NCI-H82 treated with DMSO at 0.1 percent for 48 hours (cell line): ENCODE measurements at regions not wholly inside any gene's neighbourhood (a gene's known extent, or its start where the extent isn't known, plus 50 kb on each side); places are given as distances from the start of the nearest gene placed in this dataset.
A peak's percentile ranks its signal among the peaks of the same experiment; 100 is the strongest.
"Not testable (repeated sequence)": the region's sequence is repeated elsewhere in the genome, so short reads cannot be mapped to it uniquely, and the experiment has no call there.

Experiments used
- DNase-seq: peaks from one replicate; lab custom pipeline; 2025; ENCODE audit not compliant: unreplicated experiment; lab: John Stamatoyannopoulos, UW

DNA sequence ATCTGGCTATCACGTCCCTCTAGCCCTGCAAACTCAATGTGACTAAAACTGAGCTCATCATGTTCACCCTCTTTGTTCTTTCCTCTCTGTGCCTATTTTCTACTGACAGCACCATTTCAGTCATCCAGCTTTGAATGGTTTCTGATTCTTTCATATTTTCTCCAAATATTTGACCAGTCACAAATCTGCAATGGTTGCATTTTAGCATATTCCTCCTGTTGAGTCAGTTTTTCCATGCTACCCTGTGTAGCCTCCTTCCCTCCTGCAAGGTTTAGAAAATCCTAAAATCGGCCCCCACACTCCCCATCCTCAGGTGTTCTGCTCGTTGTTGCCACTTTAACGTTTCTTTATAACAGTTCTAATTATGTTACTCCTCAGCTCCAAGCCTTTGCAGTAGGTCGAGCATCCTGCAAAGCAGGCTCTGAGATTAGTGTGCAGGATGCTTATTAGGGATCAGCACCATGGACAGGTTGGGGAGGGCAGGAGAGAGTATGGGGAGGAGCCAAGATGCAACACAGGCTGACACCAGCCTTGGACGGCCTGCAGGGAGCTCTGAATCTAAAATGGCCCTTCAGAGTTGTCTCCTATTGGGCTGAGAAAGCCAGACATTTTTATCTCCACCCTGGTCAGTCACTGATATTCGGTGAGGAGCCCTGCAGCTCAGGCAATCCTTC is 531.0 kb upstream of the COBL start:
- DNase-seq = no peak

DNA sequence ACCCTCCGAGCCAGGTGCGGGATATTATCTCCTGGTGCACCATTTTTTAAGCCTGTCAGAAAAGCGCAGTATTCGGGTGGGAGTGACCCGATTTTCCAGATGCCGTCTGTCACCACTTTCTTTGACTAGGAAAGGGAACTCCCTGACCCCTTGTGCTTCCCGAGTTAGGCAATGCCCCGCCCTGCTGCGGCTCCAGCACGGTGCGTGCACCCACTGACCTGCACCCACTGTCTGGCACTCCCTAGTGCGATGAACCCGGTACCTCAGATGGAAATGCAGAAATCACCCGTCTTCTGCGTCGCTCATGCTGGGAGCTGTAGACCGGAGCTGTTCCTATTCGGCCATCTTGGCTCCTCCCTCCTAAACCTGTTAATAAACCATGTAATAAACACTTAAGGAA is 522.5 kb upstream of the COBL start:
- not testable (repeated sequence) for DNase-seq

DNA sequence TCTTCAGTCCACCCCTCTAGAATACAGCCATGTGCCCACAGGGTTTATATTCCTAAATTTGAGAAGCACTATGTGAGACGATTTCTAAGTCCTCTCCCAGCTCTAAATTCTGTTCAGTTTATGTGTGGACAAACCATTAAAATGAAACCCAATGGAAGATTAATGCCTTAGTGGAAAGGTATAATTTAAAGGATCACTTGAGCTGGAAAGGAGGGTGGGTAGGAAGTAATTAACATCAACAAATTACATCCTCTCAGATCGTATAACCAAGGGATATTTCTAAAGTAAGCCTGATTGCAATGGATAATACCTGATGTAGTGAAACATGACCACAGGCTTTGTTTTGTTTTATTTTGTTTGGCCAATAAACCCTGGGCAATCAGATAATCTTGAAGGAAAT is 511.0 kb upstream of the COBL start:
- no peak for DNase-seq

DNA sequence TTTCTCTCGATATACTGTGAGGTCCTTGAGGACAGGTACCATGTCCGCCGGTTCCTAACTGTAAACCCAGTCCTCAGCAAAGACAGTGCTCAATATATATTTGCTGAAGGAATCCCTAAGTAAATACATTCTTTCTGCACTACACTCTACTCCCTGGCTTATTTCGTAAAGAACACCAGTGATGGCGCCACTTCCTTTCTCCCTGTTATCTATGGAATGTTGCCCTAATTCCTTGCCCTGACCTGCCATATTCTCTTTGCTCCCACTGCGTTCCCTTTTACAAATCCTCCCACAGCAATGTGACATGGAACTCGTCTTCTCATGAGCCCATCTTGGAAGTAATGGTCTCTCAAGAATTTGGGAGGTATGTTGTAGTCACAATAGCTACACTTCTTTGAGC is 507.4 kb upstream of the COBL start:
- no peak for DNase-seq

DNA sequence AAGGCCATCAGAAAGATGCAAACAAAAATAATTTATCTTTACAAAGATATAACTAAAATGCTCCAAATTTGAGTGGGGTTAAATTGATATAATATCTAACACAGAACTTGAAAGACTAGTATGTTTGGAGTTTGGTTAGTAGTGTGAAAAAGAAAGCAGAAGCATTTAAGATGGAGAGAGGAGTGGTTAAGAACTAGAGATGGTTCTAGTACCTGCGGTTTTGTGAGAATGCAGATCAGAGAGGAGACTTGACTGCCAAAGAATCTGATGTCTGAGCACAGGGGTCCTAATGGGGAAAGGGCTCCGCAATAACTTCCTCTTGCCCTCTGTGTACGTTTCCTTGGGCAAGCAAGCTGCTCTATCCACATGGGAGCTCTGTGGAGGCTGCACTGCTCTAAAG is 506.8 kb upstream of the COBL start:
- no peak for DNase-seq

DNA sequence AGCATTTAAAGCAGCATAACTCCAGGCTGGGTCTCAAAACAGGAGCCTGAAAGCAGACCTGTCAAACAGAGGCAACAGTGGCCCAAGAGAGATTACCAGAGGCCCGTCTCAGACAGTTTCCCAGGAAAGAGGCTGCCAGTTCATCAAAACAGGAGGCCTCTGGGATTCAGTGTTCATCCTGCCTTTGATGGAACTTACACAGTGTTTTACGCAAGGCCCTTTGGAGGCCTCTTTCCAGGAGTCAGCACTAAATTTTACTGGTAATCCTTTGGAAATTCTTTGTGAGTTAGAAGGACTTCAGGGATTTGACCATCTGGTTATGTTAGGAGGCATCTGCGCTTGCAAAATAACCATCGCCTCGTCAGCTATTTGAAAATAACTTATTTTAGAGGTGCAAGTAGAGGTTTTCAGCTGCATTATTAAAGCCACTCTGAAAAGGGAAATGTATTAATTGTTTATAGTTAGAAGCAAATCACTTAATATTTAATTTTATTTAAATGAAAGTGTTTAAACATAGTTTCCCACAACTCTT is 501.2 kb upstream of the COBL start:
- peak; percentile 2 for DNase-seq

DNA sequence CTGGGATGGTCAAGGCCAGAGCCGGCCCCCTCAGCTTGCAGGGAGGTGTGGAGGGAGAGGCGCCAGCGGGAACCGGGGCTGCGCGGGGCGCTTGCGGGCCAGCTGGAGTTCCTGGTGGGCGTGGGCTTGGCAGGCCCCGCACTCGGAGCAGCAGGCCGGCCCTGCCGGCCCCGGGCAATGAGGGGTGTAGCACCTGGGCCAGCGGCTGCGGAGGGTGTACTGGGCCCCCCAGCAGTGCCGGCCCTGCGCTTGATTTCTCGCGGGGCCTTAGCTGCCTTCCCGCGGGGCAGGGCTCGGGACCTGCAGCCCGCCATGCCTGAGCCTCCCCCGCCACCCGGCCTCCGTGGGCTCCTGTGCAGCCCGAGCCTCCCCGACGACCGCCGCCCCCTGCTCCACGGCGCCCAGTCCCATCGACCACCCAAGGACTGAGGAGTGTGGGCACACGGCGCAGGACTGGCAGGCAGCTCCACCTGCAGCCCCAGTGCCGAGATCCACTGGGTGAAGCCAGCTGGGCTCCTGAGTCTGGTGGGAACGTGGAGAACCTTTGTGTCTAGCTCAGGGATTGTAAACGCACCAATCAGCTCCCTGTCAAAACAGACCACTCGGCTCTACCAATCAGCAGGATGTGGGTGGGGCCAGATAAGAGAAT is 489.3 kb upstream of the COBL start:
- DNase-seq = not testable (repeated sequence)

DNA sequence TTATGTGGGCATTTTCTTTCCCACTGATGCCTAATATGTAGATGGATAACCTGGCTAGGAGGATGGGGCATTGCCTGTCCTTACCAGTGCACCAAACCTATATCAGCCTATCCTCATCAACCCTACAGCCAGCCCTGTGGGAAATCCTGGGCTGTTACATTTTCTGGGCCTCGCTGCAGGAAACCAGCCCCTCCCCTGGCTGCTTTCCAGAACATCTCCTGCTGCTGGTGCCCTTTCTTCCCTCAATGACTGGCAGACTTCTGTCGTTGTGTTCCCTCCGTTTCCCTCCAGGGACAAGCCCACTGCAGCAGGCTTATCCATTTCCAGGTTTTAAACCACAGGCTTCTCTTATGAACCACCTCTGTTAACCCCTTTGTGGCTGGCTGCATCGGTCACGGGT is 486.1 kb upstream of the COBL start:
- DNase-seq = no peak

DNA sequence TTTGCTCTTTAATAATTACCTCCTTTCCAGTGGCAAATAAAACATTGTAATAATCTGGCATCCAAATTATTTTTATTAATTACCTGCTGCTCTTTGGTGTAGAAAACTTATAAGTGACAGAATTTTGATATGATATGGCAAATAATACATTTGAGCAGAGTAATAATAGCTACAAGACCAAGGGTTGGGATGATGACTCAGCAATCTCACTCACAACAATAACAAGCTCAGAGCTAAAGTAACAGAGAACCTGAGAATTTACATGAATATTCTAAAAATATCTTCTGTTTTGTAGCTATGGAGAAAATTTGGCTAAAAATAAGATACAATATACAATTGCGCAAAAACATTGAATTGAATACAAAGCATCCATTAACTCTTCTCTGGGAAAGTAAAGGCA is 480.8 kb upstream of the COBL start:
- no peak for DNase-seq

DNA sequence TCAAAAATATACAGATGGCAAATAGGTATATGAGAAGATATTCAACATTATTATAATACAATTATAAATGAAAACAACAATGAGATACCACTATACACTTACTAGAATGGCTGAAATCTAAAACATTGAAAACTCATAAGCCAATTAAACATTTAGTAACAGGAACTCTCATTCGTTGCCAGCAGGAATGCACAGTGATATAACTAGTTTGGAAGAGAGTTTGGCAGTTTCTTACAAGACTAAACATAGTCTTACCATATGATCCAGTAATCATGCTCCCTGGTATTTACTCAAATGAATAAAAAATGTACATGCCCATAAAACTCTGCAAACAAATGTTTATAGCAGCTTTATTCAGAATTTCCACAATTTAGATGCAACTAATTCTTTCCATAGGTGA is 476.2 kb upstream of the COBL start:
- no peak for DNase-seq

DNA sequence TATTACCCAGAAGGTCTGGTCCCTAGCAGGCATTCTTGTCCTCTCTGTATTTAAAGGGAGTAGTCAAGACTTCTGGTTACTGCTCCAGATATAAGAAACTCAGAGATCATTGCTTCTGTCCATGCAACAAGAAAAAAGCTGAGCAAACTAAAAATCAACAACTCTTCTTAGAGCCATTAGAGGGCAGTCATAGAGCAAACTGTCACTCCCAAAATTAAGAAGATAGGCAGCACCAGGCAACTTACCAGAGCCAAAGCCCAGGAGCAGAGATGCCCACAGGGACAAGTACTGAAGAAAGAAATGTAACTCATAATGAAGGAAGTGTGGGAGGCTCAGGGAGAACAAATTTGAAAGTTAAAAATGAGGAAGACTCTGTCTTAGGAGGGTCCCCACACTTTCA is 472.9 kb upstream of the COBL start:
- peak; percentile 1 for DNase-seq

DNA sequence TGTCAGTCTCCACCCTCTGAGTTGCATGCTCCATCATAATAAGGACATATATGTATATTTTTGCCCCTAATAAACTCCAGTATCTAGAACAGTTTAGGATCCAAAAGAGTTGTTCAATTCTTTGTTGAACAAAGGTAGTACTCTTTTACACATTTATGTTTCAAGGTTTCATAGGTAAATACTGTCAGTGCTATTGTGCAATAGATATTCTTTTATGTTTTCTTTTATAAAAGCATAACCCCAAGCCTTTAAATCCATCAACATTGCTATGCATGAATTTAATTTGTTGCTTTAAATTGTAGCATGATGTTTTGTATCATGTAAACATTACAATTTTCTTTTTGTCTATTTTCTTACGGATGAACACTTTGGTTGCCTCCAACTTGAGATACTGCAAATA is 469.7 kb upstream of the COBL start:
- no peak for DNase-seq

DNA sequence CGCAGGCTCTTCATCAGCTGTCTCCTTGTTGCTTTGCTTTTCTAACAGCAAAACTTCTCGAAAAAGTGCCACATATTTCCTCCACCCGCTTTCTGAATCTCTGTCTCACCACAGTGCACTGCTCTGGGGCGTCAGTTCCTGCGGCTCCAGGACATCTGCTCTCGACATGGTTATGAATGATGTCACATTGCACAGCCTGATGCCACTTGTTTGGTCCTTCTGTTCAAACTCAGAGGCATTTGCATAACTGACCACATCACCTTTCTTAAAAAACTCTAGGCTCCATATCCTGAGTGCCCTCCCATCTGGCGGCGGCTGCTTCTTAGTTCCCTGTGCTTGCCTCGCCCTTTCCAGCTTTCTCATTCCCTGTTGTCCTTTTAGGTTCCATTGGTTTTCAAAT is 469.3 kb upstream of the COBL start:
- DNase-seq = no peak

DNA sequence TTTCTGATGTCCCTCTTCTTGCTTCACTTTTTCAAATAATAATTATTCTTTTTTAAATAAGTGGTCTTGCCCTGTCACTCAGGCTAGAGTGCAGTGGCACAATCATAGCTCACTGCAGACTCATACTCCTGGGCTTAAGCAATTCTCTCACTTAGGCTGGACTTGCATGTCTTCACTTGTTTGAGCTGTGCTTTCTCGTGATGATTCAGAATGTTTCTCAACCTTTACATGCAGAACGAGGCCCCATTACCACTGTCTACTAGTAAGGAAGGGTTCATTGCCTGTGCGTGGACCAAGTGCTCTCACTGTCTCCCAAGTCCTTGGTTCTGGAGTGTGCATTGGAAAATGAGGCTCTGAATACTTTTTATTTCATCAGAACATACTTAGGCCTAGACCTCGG is 468.6 kb upstream of the COBL start:
- no peak for DNase-seq

DNA sequence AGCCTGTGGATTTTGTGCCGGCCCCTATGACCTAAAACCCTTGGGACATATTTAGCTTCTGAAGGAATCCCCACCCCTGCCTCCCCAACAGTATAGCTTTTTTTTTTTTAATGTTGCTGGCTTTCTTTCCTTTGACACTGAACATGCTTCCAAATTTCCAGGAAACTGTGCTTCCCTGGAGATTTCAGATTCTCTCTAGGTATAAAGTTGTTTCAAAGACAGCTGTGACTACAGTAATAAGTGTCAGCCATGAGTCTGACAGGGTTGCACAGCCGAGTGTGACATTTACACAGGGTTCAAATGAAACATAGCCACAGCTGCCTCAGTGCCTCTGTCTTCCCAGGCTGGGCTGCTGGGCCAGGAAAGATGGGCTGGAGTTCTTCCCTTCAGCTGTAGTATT is 466.6 kb upstream of the COBL start:
- DNase-seq = no peak

DNA sequence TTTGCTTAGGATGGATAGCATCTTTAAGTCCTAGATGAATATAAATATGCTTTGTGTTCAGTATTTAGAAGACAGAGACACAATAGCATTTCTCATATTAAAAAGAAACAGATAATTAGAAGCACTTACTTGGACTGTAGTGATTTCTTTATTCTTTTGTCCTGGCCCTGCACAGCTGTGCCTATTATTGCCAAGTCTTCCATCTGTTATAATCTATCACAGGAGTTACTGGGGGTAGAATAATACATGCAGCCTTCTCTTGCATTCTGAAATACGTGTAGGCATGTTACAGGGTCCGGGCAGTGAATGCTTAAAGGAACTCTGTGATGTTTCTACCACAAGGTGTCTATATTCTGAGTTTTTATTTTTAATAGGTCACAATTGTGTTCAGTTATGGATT is 461.5 kb upstream of the COBL start:
- DNase-seq = no peak

DNA sequence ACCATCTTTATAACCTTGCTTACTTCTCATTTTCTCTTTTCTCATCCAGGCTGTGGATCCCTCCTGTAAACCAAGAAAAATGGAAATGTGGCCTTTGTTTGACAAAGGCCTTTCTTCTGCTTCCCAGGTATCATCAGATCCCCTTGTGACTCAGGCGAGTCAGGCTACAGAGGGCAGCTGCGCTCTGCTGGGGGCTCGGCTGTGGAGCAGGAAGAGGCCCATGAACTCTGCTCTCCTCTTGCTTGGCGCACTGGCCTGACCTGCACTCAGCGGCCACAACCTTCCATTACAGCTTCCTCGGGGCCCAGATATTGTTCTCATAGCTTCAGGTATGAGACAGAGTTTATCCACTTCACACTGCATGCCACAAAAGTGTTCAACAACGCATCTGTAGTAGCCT is 457.6 kb upstream of the COBL start:
- no peak for DNase-seq

DNA sequence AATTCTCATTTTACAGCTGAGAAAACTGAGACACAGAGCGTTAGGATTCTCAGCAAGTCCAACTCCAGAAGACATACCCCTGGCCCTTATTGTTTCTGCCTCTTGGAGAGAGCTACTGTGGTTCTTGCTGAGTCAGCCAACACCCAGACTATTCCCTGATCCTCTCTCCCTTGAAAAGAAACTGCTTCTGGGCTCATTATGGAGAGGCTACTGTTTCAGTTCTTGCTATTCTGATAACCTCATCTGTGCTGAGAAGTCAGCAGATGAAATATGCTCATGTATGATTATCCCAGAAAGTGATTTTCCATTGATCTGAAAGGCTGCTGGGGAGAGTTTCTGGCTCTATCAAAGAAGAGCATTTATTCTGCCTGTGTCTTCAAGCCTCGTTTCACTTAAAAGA is 455.6 kb upstream of the COBL start:
- no peak for DNase-seq

DNA sequence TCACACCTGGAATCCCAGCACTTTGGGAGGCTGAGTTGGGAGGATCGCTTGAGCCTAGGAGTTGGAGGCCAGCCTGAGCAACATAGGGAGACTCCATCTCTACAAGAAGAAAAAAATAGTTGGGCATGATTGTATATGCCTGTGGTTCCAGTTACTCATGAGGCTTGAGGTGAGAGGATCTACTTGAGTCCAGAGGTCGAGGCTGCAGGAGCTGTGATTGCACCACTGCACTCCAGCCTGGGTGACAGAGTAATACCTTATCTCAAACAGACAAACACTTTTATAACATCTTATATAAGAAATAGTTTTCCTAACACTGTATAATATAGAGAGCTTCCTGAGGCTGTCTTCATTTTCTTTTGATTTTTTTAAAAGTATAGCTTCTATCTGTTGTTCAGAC is 448.4 kb upstream of the COBL start:
- DNase-seq = no peak

DNA sequence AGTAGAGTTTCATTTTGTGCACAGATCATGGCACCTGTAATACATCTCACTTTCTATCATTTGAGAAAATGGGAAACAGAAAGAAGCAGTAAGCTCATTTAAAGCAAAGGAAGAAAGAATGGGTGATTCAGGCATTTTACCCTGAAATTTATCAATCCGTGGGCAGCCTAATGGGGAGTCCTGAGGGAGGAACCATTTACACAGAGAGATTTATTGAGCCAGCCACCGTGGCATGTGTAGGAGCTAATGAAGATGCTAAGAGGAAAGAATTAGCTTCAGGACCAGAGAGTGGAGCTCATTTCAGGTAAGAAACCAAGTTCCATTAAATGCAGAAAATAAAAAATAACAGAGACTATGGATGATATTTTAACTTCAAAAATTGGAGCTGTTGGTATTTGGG is 443.4 kb upstream of the COBL start:
- no peak for DNase-seq

DNA sequence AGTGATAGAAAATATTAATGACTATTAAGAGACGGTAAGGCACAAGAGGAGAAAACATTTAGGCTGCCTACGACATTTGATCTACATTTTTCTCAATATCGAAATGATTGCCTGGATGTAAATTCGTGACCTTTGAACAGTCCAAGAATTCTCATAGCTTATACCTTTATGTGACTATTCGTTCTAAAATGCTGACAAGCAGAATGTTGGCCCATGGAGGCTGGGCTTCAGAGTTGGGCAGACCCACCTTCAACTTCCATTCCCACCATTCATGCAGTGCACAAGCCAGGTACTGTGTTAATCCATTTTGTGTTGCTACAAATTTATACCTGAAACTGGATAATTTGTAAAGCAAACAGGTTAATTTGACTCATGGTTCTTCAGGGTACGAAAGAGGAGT is 441.4 kb upstream of the COBL start:
- no peak for DNase-seq

DNA sequence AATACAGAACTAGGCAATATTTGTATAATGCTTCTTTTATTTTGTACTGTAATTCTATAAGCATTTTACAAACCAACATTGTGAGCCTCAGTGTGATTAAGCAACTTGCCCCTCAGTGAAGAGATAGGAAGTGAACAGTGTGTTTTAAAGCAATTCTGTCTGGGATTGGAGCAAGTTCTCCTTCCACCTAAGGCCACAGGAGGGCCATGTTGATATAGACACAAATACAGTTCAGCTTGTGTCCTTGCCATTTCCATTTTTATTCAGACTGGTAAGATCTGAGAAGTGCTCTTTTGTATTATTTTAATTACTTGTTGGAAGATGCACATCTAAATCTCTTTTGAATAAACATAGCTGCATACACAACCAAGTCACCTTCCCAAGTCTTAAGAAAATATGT is 416.3 kb upstream of the COBL start:
- DNase-seq = peak; percentile 2

DNA sequence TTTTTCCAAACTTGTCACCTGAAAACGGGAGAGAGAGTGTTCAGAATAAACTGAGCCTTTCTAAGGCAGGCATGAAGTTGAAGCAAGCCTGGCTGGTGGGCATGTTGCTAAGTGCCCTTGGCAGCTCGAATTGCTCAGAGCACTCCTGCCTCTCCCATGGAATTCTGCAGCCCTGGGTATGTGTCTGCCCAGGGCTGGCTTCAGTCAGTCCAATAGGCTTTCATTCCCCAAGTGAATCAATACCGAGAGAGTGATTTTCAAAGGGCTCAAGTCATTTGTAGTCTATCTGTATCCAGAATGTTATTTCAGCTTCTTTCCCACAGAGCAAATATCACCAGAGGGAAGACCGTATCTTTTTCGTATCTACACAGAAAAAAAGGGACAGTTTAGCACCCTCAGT is 415.5 kb upstream of the COBL start:
- no peak for DNase-seq
